ENCODE measurements at regions not wholly inside any gene's neighbourhood (a gene's known extent, or its start where the extent isn't known, plus 50 kb on each side); places are given as distances from the start of the nearest gene placed in this dataset.

GRCh38 chr12:85562765-85563164, 273.4 kb downstream of the RASSF9 start:
- DNase-seq (ENCODE audit: low read depth in 2 of 2): no peak
- H3K4me3 ChIP-seq (replicated peaks in 1 of 2; ENCODE audit: low read depth in 2 of 2, low read length in 2 of 2): no peak overlapping the region
- TF ChIP-seq CTCF (IDR thresholded peaks at IDR 0.05; ENCODE audit: low read depth, low read length): no peak

GRCh38 chr12:85564786-85565185, 271.4 kb downstream of the RASSF9 start:
- H3K4me3 ChIP-seq (replicated peaks in 1 of 2; ENCODE audit: low read depth in 2 of 2, low read length in 2 of 2): no peak overlapping the region
- TF ChIP-seq CTCF (IDR thresholded peaks at IDR 0.05; ENCODE audit: low read depth, low read length): no peak
- DNase-seq (ENCODE audit: low read depth in 2 of 2): no peak

GRCh38 chr12:85568395-85569103, 267.7 kb downstream of the RASSF9 start:
- no peak for TF ChIP-seq CTCF (IDR thresholded peaks at IDR 0.05; ENCODE audit: low read depth, low read length)
- H3K4me3 ChIP-seq (replicated peaks in 1 of 2; ENCODE audit: low read depth in 2 of 2, low read length in 2 of 2): no peak overlapping the region
- no peak for DNase-seq (ENCODE audit: low read depth in 2 of 2)

GRCh38 chr12:85569261-85569660, 266.9 kb downstream of the RASSF9 start:
- no peak for TF ChIP-seq CTCF (IDR thresholded peaks at IDR 0.05; ENCODE audit: low read depth, low read length)
- no peak overlapping the region for H3K4me3 ChIP-seq (replicated peaks in 1 of 2; ENCODE audit: low read depth in 2 of 2, low read length in 2 of 2)
- no peak for DNase-seq (ENCODE audit: low read depth in 2 of 2)

GRCh38 chr12:85572956-85573355, 263.3 kb downstream of the RASSF9 start:
- DNase-seq (ENCODE audit: low read depth in 2 of 2): peak in 1 of 2 donors; percentile 31

GRCh38 chr12:85573635-85574214, 262.5 kb downstream of the RASSF9 start:
- DNase-seq (ENCODE audit: low read depth in 2 of 2): no peak
- no peak for TF ChIP-seq CTCF (IDR thresholded peaks at IDR 0.05; ENCODE audit: low read depth, low read length)

More at GRCh38 chr12:85572956-85573355, 263.3 kb downstream of the RASSF9 start:
- TF ChIP-seq CTCF (IDR thresholded peaks at IDR 0.05; ENCODE audit: low read depth, low read length): no peak
- no peak overlapping the region for H3K4me3 ChIP-seq (replicated peaks in 1 of 2; ENCODE audit: low read depth in 2 of 2, low read length in 2 of 2)

More at GRCh38 chr12:85573635-85574214, 262.5 kb downstream of the RASSF9 start:
- no peak overlapping the region for H3K4me3 ChIP-seq (replicated peaks in 1 of 2; ENCODE audit: low read depth in 2 of 2, low read length in 2 of 2)
